Neural cell (in vitro differentiated cells): ENCODE measurements at regions not wholly inside any gene's neighbourhood (a gene's known extent, or its start where the extent isn't known, plus 50 kb on each side); places are given as distances from the start of the nearest gene placed in this dataset.
A peak's percentile ranks its signal among the peaks of the same experiment; 100 is the strongest.

Experiments used
- H2AFZ ChIP-seq: fragments of 200-600, 300-800 bp; sonication (generic), shearing (Covaris generic); 2 replicates; pipeline ENCODE4 v1.6.0; 2014; ENCODE audit warnings: low read depth, mild to moderate bottlenecking, antibody characterized with exemption, low read length, moderate library complexity
- H3F3A ChIP-seq: fragments of 200-600 bp; shearing (Covaris generic); 2 replicates; pipeline ENCODE4 v1.6.1; 2016; ENCODE audit warnings: mild to moderate bottlenecking, moderate library complexity, mixed read lengths, antibody characterized with exemption, low read length; ENCODE audit not compliant: insufficient read depth, poor library complexity, severe bottlenecking
- H3K27ac ChIP-seq: fragments of 200-600, 300-800 bp; sonication (generic), shearing (Covaris generic); 2 replicates; pipeline ENCODE4 v1.5.1; 2014; ENCODE audit warnings: mild to moderate bottlenecking, low read length, moderate library complexity
- H3K27me3 ChIP-seq: fragments of 300-800, 200-600 bp; sonication (generic), shearing (Covaris generic); 2 replicates; pipeline ENCODE4 v1.6.0; 2014; ENCODE audit warnings: mild to moderate bottlenecking, low read depth, low read length, moderate library complexity; ENCODE audit not compliant: insufficient read depth
- H3K36me3 ChIP-seq: fragments of 300-800, 200-600 bp; sonication (generic), shearing (Covaris generic); 2 replicates; pipeline ENCODE4 v1.5.1; 2014; ENCODE audit warnings: mild to moderate bottlenecking, antibody characterized with exemption, low read length, moderate library complexity; ENCODE audit not compliant: insufficient read depth
- H3K4me2 ChIP-seq: fragments of 300-800, 200-600 bp; sonication (generic), shearing (Covaris generic); 2 replicates; pipeline ENCODE4 v1.6.0; 2014; ENCODE audit warnings: mild to moderate bottlenecking, low read length
- H3K4me3 ChIP-seq: fragments of 300-800, 200-600 bp; sonication (generic), shearing (Covaris generic); 2 replicates; pipeline ENCODE4 v1.5.1; 2014; ENCODE audit warnings: mild to moderate bottlenecking, low read length, moderate library complexity
- H3K79me2 ChIP-seq: fragments of 200-600 bp; shearing (Covaris generic); replicated peaks from 2 replicates; pipeline ENCODE4 v1.6.0; 2014; ENCODE audit warnings: mild to moderate bottlenecking, low read length, moderate library complexity; ENCODE audit not compliant: insufficient read depth
- H3K9ac ChIP-seq: fragments of 300-800, 200-600 bp; sonication (generic), shearing (Covaris generic); 2 replicates; pipeline ENCODE4 v1.6.1; 2016; ENCODE audit warnings: mild to moderate bottlenecking, low read length, mixed read lengths
- H3K9me2 ChIP-seq: fragments of 200-600 bp; shearing (Covaris generic); 2 replicates; pipeline ENCODE4 v1.6.1; 2016; ENCODE audit warnings: mild to moderate bottlenecking, low read length, mixed read lengths; ENCODE audit not compliant: insufficient read depth
- H3K9me3 ChIP-seq: fragments of 200-600, 300-800 bp; sonication (generic), shearing (Covaris generic); 2 replicates; pipeline ENCODE4 v1.6.1; 2016; ENCODE audit warnings: mild to moderate bottlenecking, mixed run types, low read length, moderate library complexity, mixed read lengths
- H4K20me1 ChIP-seq: fragments of 200-600 bp; shearing (Covaris generic); 2 replicates; pipeline ENCODE4 v1.6.1; 2016; ENCODE audit warnings: mild to moderate bottlenecking, mixed run types; ENCODE audit not compliant: insufficient read depth
- CTCF ChIP-seq: fragments of 450-650 bp; IDR thresholded peaks from 2 replicates; pipeline ENCODE4 v1.5.1; 2014; ENCODE audit warnings: antibody characterized with exemption, mild to moderate bottlenecking, moderate library complexity; ENCODE audit not compliant: poor library complexity, severe bottlenecking
- EP300 ChIP-seq: fragments of 450-650 bp; conservative IDR thresholded peaks from 2 replicates; pipeline ENCODE4 v1.6.1; 2014; ENCODE audit warnings: antibody characterized with exemption, mild to moderate bottlenecking, moderate library complexity; ENCODE audit not compliant: poor library complexity, severe bottlenecking
- EZH2 ChIP-seq: fragments of 200-600, 300-800 bp; shearing (Covaris generic), sonication (generic); IDR thresholded peaks from 2 replicates; pipeline ENCODE4 v1.6.1; 2014; ENCODE audit warnings: antibody characterized with exemption, low read length, borderline replicate concordance, mild to moderate bottlenecking; ENCODE audit not compliant: insufficient read depth, poor library complexity, severe bottlenecking
- MXI1 ChIP-seq: fragments of 450-650 bp; conservative IDR thresholded peaks from 2 replicates; pipeline ENCODE4 v1.6.1; 2014; ENCODE audit warnings: antibody characterized with exemption, mild to moderate bottlenecking; ENCODE audit not compliant: poor library complexity, severe bottlenecking
- POLR2AphosphoS5 ChIP-seq: IDR thresholded peaks from 2 replicates; pipeline ENCODE4 v1.6.1; 2012
- RAD21 ChIP-seq: fragments of 450-650 bp; conservative IDR thresholded peaks from 2 replicates; pipeline ENCODE4 v1.6.1; 2014; ENCODE audit warnings: antibody characterized with exemption, mild to moderate bottlenecking, moderate library complexity
- REST ChIP-seq: IDR thresholded peaks from 2 replicates; pipeline ENCODE4 v1.6.1; 2012; ENCODE audit warnings: borderline replicate concordance
- SMC3 ChIP-seq: fragments of 450-650 bp; conservative IDR thresholded peaks from 2 replicates; pipeline ENCODE4 v1.6.1; 2014; ENCODE audit warnings: antibody characterized with exemption, mild to moderate bottlenecking, moderate library complexity; ENCODE audit not compliant: poor library complexity
- TAF1 ChIP-seq: IDR thresholded peaks from 2 replicates; pipeline ENCODE4 v1.6.1; 2012; ENCODE audit warnings: low read depth

GRCh38 chr16:26542198-26542597, 524.5 kb upstream of the C16orf82 start:
- no peak overlapping the region for H2AFZ ChIP-seq
- no peak overlapping the region for H3K9ac ChIP-seq
- TF ChIP-seq EP300 (no peak), MXI1 (no peak), EZH2 (no peak), POLR2AphosphoS5 (no peak), CTCF (no peak), TAF1 (no peak), SMC3 (no peak), RAD21 (no peak), REST (no peak)

GRCh38 chr16:26546573-26546972, 520.2 kb upstream of the C16orf82 start:
- Histone ChIP-seq H3K4me3 (peak overlapping the region; percentile 1), H3K27me3 (no peaks in the 10 kb centered on the region), H2AFZ (no peak overlapping the region), H3K9me3 (no peaks in the 10 kb centered on the region), H3F3A (no peaks in the 10 kb centered on the region), H3K79me2 (no peaks in the 10 kb centered on the region), H3K9ac (no peak overlapping the region), H3K4me2 (peak overlapping the region; percentile 37), H3K9me2 (no peaks in the 10 kb centered on the region), H3K27ac (peak overlapping the region; percentile 40), H4K20me1 (no peaks in the 10 kb centered on the region), H3K36me3 (no peaks in the 10 kb centered on the region)
- TF ChIP-seq EZH2 (no peak), TAF1 (no peak), REST (peak; percentile 80), SMC3 (no peak), POLR2AphosphoS5 (peak; percentile 93), CTCF (no peak), MXI1 (no peak), EP300 (peak; percentile 77), RAD21 (peak; percentile 41)

More at GRCh38 chr16:26542198-26542597, 524.5 kb upstream of the C16orf82 start:
- H3K9me2 ChIP-seq: no peaks in the 10 kb centered on the region
- no peaks in the 10 kb centered on the region for H3F3A ChIP-seq
- H3K4me2 ChIP-seq: no peak overlapping the region
- H4K20me1 ChIP-seq: no peaks in the 10 kb centered on the region
- H3K27me3 ChIP-seq: no peaks in the 10 kb centered on the region
- H3K36me3 ChIP-seq: no peaks in the 10 kb centered on the region
- no peaks in the 10 kb centered on the region for H3K9me3 ChIP-seq
- H3K4me3 ChIP-seq: no peak overlapping the region
- H3K27ac ChIP-seq: no peak overlapping the region
- no peaks in the 10 kb centered on the region for H3K79me2 ChIP-seq
